ENCODE measurements at regions not wholly inside any gene's neighbourhood (a gene's known extent, or its start where the extent isn't known, plus 50 kb on each side); places are given as distances from the start of the nearest gene placed in this dataset.

DNA sequence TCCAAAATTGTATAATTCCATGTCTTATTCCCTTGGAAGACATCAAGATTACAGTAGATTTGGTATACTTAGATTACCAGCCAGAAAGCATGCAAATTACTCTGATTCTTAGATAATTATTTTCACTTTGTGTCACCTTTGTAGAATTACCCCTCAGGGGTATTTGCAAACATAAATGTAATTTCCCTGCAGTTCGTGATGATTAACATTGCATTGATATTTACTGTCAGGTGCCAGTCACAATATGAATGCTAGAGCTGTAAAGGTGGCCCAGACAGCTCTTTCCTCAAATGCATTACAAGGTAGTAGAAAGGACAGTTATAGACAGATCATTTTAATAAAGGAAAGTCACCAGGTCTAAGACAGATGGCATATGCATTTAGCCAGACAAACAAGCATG, 1537.5 kb upstream of the PIK3C3 start:
- H3K4me3 ChIP-seq (ENCODE audit: low read depth, low read length), result no peak overlapping the region
- 86% methylated on average over 1 of the region's 1 CpG for WGBS

DNA sequence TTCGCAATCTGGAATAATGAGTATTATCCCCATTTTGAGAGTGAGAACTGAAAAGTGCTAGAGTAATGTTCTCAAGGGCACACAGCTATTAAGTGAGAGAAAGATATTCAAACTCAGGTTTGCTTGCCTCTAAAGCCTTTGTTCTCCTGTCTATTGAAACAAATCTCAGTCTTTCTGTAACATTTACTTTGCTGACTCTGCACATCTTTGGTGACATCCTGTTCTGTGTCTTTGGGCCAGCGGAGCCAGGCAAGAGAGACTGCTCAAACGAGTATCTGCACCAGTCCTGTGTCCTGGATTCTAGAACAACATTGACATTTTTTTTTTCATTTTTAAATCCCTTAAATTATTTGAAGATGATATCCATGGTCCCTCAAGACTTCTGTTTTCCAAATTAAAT, 1539.2 kb upstream of the PIK3C3 start:
- H3K4me1 ChIP-seq (ENCODE audit: insufficient read depth), result no peaks in the 10 kb centered on the region
- 60% methylated on average over 3 of the region's 3 CpGs for WGBS
- no peak for DNase-seq (ENCODE audit: extremely low spot score)
- no peak overlapping the region for H3K4me3 ChIP-seq (ENCODE audit: low read depth, low read length)
- H3K27ac ChIP-seq (ENCODE audit: low read depth), result no peak overlapping the region
- no peaks in the 10 kb centered on the region for H3K36me3 ChIP-seq (ENCODE audit: insufficient read depth)

More for the DNA sequence above, 1537.5 kb upstream of the PIK3C3 start:
- Histone ChIP-seq H3K36me3 (ENCODE audit: insufficient read depth) (no peaks in the 10 kb centered on the region), H3K4me1 (ENCODE audit: insufficient read depth) (no peaks in the 10 kb centered on the region), H3K27ac (ENCODE audit: low read depth) (no peak overlapping the region)
- no peak for DNase-seq (ENCODE audit: extremely low spot score)

DNA sequence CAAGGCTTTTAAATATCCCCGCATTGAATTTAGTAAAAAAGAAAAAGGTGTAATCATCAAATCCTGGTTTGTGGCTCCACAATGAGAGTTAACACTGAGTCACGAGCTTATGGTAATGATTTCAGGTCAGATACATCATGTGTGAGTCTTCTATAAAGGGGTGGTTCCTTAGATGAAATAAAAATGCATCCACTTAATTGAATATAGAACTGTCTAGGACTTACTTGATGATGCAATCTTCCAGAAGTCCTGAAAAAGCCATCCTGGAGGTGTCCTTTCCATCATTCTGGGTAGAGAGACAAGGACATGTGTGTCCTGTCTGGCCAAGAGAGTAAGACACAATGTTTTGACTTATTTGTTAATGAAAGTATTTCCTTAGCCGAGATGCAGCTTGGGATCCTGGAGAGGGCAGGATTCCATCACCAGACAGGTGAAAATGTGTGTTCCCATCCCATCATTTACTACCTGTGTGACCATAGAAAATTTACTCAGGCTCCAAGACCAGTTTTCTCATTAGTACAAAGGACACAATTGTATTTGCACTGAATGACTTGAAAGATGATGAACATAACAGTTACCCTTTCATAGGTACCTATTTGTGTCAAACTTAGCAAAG, 1539.8 kb upstream of the PIK3C3 start:
- Histone ChIP-seq H3K4me3 (ENCODE audit: low read depth, low read length) (no peak overlapping the region), H3K36me3 (ENCODE audit: insufficient read depth) (no peaks in the 10 kb centered on the region), H3K4me1 (ENCODE audit: insufficient read depth) (no peaks in the 10 kb centered on the region), H3K27ac (ENCODE audit: low read depth) (no peak overlapping the region)
- 56% methylated on average over 3 of the region's 3 CpGs for WGBS
- no peak for DNase-seq (ENCODE audit: extremely low spot score)

DNA sequence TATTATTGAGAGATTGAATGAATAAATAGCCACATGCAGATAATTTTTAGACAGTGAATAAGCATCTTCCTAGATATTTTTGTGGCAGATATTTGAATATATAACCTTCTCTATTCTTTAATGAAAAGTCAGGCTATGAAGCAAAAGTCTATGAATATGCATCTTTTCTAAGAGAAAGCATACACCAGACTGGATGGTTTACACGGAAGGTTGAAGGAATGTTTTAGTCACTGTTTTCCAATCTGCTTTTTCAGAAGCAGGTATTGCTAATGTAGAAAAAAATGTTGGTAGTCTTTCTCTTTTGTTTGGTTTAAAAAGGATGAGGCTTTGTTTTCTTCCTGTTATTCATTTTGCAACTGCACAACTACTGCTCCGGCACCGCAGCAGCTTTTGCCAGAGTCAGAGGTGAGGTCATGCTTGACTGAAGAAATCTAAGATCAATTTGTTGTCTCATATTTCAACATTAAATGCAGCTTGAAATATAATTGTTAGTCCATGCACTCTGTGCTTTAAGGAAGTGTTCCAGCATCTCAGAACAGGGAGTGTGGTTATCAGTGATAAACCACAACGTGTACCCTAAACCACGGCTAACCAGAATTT, 1540.8 kb upstream of the PIK3C3 start:
- 49% methylated on average over 5 of the region's 5 CpGs for WGBS
- Histone ChIP-seq H3K4me1 (ENCODE audit: insufficient read depth) (no peaks in the 10 kb centered on the region), H3K27ac (ENCODE audit: low read depth) (no peak overlapping the region), H3K36me3 (ENCODE audit: insufficient read depth) (no peaks in the 10 kb centered on the region), H3K4me3 (ENCODE audit: low read depth, low read length) (no peak overlapping the region)
- no peak for DNase-seq (ENCODE audit: extremely low spot score)

DNA sequence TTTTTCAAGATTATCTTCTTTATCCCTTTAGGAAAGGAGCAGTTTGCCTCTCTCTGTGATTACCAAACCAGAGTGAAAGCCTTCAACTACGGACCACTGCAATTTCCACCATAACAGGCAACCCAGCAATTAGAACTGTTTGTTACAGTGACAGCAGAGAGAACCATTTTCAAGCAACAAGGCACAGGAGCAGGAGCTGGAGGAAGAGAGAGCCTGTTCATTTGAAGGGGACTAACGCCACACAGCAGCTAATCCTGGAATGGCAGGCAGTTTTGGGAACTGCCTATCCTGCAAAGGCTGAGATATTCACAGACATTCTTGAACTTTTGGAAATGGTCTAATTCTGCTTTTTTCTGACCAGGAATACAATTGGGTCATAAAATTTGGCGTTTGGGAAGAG, 1541.9 kb upstream of the PIK3C3 start:
- Histone ChIP-seq H3K4me3 (ENCODE audit: low read depth, low read length) (no peak overlapping the region), H3K4me1 (ENCODE audit: insufficient read depth) (no peaks in the 10 kb centered on the region), H3K36me3 (ENCODE audit: insufficient read depth) (no peaks in the 10 kb centered on the region), H3K27ac (ENCODE audit: low read depth) (no peak overlapping the region)
- 41% methylated on average over 3 of the region's 3 CpGs for WGBS
- no peak for DNase-seq (ENCODE audit: extremely low spot score)

DNA sequence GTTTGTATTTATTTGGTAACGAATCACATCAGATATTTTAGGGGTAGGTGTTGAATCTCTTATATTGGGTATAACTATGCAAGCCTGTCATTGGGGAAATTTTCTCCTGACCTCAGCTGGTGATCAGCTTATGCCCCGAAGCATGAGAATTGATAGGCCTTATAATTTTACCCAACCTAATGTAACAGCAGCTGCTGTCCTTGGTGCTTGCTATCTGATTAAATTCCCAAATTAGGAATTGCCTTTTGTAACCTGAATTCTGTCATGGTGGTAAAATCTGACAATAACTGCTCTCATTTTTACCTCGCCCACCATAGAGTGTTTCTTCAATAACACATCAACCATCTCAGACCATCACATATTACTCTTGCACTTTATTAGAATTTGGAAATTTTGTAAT, 1542.6 kb upstream of the PIK3C3 start:
- Histone ChIP-seq H3K27ac (ENCODE audit: low read depth) (no peak overlapping the region), H3K4me3 (ENCODE audit: low read depth, low read length) (no peak overlapping the region), H3K36me3 (ENCODE audit: insufficient read depth) (no peaks in the 10 kb centered on the region), H3K4me1 (ENCODE audit: insufficient read depth) (no peaks in the 10 kb centered on the region)
- 75% methylated on average over 3 of the region's 3 CpGs for WGBS
- no peak for DNase-seq (ENCODE audit: extremely low spot score)

DNA sequence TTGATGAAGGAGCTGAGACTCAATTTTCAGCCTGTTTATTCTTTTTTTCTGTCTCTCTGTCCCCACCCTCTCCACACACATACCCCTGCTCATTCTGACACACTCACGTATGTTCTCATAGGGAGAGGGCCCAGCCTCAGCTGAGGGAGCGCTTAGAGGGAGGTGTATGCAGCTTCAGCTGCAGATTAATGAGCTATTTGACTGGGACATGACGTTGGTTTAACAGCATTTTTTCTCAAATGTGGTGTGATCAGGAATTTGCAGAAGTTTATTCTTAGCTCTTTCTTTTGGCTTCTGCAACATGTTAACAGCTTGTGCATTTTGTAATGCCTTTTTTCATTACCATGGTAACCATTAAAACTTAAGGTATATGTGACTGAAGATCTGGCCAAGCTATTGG, 1547.1 kb upstream of the PIK3C3 start:
- 48% methylated on average over 3 of the region's 3 CpGs for WGBS
- Histone ChIP-seq H3K27ac (ENCODE audit: low read depth) (no peak overlapping the region), H3K36me3 (ENCODE audit: insufficient read depth) (no peaks in the 10 kb centered on the region), H3K4me1 (ENCODE audit: insufficient read depth) (no peaks in the 10 kb centered on the region), H3K4me3 (ENCODE audit: low read depth, low read length) (no peak overlapping the region)
- DNase-seq (ENCODE audit: extremely low spot score), result no peak

DNA sequence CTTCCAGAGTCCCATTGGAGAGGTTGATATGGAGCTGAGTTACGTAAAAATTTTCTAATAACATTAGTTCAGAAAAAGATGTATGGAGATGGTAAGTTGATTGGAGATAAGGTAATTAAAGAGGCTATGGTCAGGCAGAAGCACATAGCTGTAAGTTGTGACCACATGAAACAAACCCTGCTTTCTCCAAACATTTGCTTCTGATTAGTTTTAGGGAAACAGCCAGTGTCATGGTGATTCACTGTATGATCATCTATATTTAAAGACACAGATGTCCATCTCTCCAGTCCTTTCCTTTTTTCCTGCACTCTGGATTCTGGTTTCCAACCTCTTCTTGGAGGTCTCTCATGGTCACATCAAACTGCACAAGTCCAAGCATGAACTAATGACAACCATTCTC, 1550.8 kb upstream of the PIK3C3 start:
- no peak for DNase-seq (ENCODE audit: extremely low spot score)
- no peaks in the 10 kb centered on the region for H3K36me3 ChIP-seq (ENCODE audit: insufficient read depth)
- no peak overlapping the region for H3K4me3 ChIP-seq (ENCODE audit: low read depth, low read length)
- 93% methylated on average over 1 of the region's 1 CpG for WGBS
- H3K4me1 ChIP-seq (ENCODE audit: insufficient read depth), result no peaks in the 10 kb centered on the region
- H3K27ac ChIP-seq (ENCODE audit: low read depth), result no peak overlapping the region

DNA sequence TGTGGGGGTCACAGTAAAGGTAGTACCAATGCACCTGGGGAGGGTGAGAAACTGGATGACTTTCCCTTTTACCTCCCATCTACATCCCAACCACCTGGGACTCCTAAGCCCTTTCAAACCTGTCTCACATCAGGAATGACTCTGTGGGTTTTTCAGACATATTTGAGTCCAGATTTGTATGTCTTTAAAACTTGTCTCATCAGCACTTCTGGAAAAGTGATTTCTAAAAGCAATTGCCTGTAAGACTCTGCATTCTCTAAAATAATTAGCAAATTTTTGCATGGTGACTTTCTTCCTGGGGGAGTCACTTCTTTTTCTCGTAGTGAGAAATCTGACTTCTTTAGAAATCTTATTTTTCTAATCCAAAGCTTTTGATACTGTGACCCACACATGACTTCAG, 1553.0 kb upstream of the PIK3C3 start:
- no peaks in the 10 kb centered on the region for H3K36me3 ChIP-seq (ENCODE audit: insufficient read depth)
- no peaks in the 10 kb centered on the region for H3K4me1 ChIP-seq (ENCODE audit: insufficient read depth)
- H3K27ac ChIP-seq (ENCODE audit: low read depth), result no peak overlapping the region
- H3K4me3 ChIP-seq (ENCODE audit: low read depth, low read length), result no peak overlapping the region
- DNase-seq (ENCODE audit: extremely low spot score), result no peak
- 77% methylated on average over 1 of the region's 1 CpG for WGBS

DNA sequence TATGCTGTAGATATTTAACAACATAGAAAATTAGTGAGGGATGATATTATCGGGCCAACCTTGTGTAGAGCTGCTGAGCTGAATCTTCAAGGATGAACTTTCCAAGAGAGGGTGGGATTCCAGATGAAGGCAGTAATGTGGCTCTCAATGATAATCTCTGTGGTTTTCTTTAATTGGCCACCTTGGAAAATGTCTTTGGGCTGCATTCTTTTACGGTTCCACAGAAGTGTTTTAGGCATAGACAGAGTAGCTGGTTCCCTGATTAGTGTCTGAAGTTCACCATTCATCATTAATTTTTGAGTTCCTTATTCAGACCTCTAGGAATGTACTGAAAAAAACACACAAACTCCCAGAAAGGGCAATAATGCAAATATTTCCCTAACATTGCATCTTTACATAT, 1566.9 kb upstream of the PIK3C3 start:
- WGBS, result 89% methylated on average over 2 of the region's 2 CpGs
- no peaks in the 10 kb centered on the region for H3K4me1 ChIP-seq (ENCODE audit: insufficient read depth)
- no peak overlapping the region for H3K27ac ChIP-seq (ENCODE audit: low read depth)
- no peaks in the 10 kb centered on the region for H3K36me3 ChIP-seq (ENCODE audit: insufficient read depth)
- no peak for DNase-seq (ENCODE audit: extremely low spot score)
- no peak overlapping the region for H3K4me3 ChIP-seq (ENCODE audit: low read depth, low read length)

DNA sequence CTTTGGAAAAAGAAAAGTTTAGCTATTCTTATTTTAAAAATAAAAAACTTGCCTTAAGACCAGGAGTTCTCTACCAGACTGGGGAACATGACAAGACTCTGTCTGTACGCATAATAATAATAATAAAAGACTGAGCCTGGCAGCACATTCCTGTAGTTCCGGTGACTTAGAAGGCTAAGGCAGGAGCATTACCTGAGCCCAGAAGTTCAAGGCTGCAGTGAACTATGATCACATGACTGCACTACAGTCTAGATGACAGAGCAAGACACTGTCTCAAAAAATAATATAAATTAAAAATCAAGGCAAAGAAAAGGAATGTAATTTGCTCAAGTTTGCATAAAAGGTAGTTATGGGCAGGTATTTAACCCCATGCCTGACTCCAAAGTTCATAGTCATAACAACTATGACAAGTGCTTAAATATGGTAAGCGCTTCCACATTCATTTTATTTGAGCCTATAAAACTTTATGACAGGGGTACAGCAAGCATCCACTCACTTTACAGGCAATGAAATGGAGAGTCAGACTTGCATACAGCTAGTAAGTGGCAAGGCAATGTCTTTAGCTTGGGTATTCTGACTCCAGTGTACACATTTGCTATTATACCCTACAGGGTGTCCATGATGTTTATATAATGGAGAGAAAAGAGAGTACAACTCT, 1567.8 kb upstream of the PIK3C3 start:
- no peak overlapping the region for H3K27ac ChIP-seq (ENCODE audit: low read depth)
- no peak overlapping the region for H3K4me3 ChIP-seq (ENCODE audit: low read depth, low read length)
- H3K4me1 ChIP-seq (ENCODE audit: insufficient read depth), result no peaks in the 10 kb centered on the region
- DNase-seq (ENCODE audit: extremely low spot score), result no peak
- 75% methylated on average over 3 of the region's 3 CpGs for WGBS
- H3K36me3 ChIP-seq (ENCODE audit: insufficient read depth), result no peaks in the 10 kb centered on the region

DNA sequence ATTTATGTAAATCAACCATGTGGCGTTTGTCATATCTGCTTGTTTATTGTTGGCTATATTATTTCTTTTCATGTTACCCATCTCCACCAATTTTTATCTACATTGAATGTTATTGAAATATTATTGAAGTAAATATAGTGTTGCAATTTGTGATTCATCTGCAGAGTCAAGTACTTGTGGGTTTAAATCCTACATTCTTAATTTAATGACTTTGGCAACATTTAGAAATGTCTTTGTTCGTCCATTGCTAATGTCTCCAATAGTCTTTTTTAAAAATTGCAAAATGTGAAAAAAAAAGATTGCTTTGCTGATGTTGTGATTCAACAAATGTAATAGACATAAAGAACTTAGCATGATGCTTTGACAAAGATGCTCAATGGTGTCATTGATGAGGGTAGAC, 1572.8 kb upstream of the PIK3C3 start:
- H3K27ac ChIP-seq (ENCODE audit: low read depth), result no peak overlapping the region
- no peaks in the 10 kb centered on the region for H3K36me3 ChIP-seq (ENCODE audit: insufficient read depth)
- no peak for DNase-seq (ENCODE audit: extremely low spot score)
- WGBS, result 78% methylated on average over 2 of the region's 2 CpGs
- no peaks in the 10 kb centered on the region for H3K4me1 ChIP-seq (ENCODE audit: insufficient read depth)
- H3K4me3 ChIP-seq (ENCODE audit: low read depth, low read length), result no peak overlapping the region

DNA sequence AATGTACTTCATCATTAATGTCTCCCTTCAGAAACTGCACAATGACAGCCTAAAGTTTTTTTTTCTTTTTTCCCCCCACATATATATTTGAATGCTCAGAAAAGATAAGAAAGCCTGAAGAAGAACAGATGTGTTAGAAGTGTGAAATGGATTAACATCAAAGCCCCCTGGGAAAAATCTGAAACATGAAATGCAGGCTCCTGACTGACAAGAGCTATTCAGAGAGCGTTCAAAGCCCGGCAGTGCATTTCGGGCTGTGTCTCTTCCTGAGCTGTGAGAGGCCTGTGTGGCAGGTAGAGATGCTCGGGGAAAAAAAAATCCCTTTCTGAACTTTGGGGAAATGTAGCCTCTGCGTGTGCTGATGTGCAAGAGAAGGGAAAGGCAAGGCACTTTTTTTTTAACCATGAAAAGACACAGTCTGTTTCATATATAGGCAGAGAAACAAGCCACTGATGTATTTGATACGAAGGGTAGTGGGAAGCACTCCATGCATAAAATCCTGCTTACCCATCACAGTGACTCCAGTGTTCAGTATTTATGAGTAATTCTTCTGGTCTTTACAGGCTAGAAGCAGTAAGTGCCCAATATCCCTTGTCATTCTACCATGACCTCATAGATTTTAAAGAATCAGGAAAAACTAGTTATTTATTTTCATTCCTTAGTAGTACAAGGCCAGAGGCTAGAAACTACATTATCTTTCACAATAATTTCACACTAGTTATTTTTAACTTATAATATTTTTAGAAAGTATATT, 1574.2 kb upstream of the PIK3C3 start:
- DNase-seq (ENCODE audit: extremely low spot score), result no peak
- Histone ChIP-seq H3K4me3 (ENCODE audit: low read depth, low read length) (no peak overlapping the region), H3K27ac (ENCODE audit: low read depth) (no peak overlapping the region), H3K36me3 (ENCODE audit: insufficient read depth) (no peaks in the 10 kb centered on the region), H3K4me1 (ENCODE audit: insufficient read depth) (no peaks in the 10 kb centered on the region)
- 71% methylated on average over 6 of the region's 6 CpGs for WGBS

DNA sequence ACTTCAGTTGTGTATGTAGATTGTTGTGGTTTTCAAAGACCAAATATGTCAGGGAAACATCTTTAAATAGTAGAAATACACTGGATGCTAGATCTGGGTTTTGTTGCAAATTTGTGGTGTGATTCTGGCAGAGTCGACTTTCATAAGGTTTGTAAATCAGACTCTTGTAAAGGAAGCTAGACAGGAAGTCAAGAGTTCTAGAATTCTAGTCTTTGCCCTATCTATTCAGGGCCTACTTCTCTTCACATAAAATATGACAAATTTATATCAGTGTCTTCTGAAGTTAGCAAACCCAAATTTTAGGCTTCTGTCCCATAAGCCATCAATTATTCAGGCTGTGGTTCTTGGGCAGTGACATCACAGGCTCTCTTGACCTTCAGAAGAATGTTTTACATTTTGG, 1579.2 kb upstream of the PIK3C3 start:
- WGBS, result 37% methylated on average over 1 of the region's 1 CpG
- no peaks in the 10 kb centered on the region for H3K36me3 ChIP-seq (ENCODE audit: insufficient read depth)
- DNase-seq (ENCODE audit: extremely low spot score), result no peak
- no peak overlapping the region for H3K27ac ChIP-seq (ENCODE audit: low read depth)
- H3K4me3 ChIP-seq (ENCODE audit: low read depth, low read length), result no peak overlapping the region
- H3K4me1 ChIP-seq (ENCODE audit: insufficient read depth), result no peaks in the 10 kb centered on the region
